ENCODE measurements at regions not wholly inside any gene's neighbourhood (a gene's known extent, or its start where the extent isn't known, plus 50 kb on each side); places are given as distances from the start of the nearest gene placed in this dataset.

DNA sequence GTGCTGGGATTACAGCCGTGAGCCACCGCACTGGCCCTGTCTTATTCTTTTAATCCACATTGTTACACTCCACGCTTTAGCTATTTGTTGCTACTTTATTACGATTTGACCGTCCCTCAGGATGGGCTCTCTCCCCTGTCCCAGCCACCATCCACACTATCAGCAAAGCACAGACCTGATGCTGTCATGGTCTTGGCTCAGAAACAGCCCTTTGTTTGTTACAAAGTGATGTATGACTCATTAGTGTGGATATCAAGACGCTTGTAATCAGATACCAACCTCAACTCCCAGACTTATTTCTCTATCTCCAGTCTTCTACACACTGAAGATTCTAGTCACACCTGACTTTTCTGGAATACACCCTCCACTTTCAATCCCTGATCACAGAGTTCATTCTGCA lies 84.6 kb upstream of the FREM2 start:
- no peak for DNase-seq (ENCODE audit: low spot score)
- Histone ChIP-seq H3K4me2 (ENCODE audit: insufficient read depth, low read length, poor library complexity, severe bottlenecking) (no peak overlapping the region), H2AK5ac (ENCODE audit: low read depth, low read length) (no peak overlapping the region), H2BK5ac (ENCODE audit: low read length) (no peak overlapping the region), H3K4ac (ENCODE audit: low read length) (no peak overlapping the region), H3K4me3 (ENCODE audit: low read length in 2 of 2) (no peak overlapping the region), H3K4me1 (ENCODE audit: control insufficient read depth in 2 of 2, insufficient read depth in 1 of 2, low read depth in 1 of 2, low read length in 2 of 2) (peaks cover 0 to 2% of the 10 kb centered on the region in 2 donors), H3K18ac (ENCODE audit: low read length) (no peak overlapping the region), H3K9ac (ENCODE audit: low read depth, low read length, poor library complexity) (no peak overlapping the region), H2AFZ (ENCODE audit: low read length) (no peak overlapping the region), H3K23ac (ENCODE audit: low read depth, low read length, poor library complexity) (no peak overlapping the region), H3K27ac (replicated peaks; ENCODE audit: low read length) (no peak overlapping the region), H4K8ac (ENCODE audit: low read depth, low read length) (no peak overlapping the region), H2BK12ac (ENCODE audit: low read length) (no peak overlapping the region), H2BK15ac (ENCODE audit: low read length) (no peak overlapping the region), H3K27me3 (ENCODE audit: control insufficient read depth in 3 of 3, insufficient read depth in 3 of 3, low read depth in 1 of 3, low read length in 3 of 3) (no peaks in the 10 kb centered on the region), H4K91ac (ENCODE audit: low read depth, low read length, poor library complexity) (no peak overlapping the region), H3K9me3 (replicated peaks in 1 of 2; ENCODE audit: control insufficient read depth in 2 of 2, insufficient read depth in 1 of 2, low read depth in 1 of 2, low read length in 2 of 2) (no peaks in the 10 kb centered on the region), H3K79me1 (ENCODE audit: low read depth, low read length) (no peaks in the 10 kb centered on the region), H3K14ac (ENCODE audit: low read length) (no peak overlapping the region), H2BK120ac (ENCODE audit: low read depth, low read length) (no peak overlapping the region), H3K36me3 (replicated peaks in 1 of 2; ENCODE audit: control insufficient read depth in 2 of 2, insufficient read depth in 2 of 2, low read length in 2 of 2) (no peaks in the 10 kb centered on the region)
- no CpG with 5 or more reads among the region's 6 CpGs for WGBS, 2 donors (ENCODE audit: extremely low coverage in 2 of 2, insufficient read length in 2 of 2, insufficient replicate concordance in 1 of 2)

DNA sequence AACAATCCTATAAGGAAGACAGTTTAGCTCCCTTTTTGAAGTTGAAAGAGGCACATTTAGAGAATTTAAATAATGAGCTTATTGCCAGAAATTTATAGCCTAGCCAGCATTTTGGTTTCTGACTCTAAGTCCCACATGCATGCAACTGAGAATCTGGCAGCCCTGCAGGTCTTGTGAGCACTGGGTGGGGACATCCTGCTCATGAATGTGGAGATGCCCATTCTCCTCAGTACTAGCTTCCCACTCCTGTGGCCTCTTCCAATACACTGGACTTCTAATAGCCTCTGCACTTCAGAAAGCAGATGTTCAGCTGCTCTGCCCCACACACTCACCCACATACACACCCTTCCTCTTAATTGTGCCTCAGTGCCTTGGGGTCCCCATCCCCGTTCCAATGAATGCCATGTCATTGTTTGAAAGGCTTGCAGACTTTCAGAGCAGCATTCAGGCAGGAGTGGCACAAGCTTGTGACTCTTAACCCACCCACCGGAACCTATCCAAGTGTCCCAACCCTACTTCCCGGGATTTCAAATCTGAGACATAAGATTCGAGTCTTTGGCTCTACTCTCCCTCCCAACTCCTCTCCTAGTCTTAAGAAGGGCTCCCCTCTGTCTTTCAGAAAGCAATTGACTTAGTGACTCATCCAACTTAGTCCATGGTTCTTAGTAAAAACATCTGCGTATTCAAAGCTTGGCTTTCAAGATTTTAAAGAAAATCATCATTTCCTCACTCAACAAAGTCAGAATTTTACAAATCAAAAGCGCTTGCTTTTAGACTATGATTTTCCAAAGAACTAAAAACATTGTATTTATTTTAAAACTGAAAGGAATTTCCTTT lies 80.0 kb upstream of the FREM2 start:
- Histone ChIP-seq H2BK12ac (ENCODE audit: low read length) (no peak overlapping the region), H2AFZ (ENCODE audit: low read length) (peak overlapping the region; percentile 2), H3K27me3 (ENCODE audit: control insufficient read depth in 3 of 3, insufficient read depth in 3 of 3, low read depth in 1 of 3, low read length in 3 of 3) (no peaks in the 10 kb centered on the region), H3K14ac (ENCODE audit: low read length) (no peak overlapping the region), H2AK5ac (ENCODE audit: low read depth, low read length) (no peak overlapping the region), H3K23ac (ENCODE audit: low read depth, low read length, poor library complexity) (no peak overlapping the region), H3K18ac (ENCODE audit: low read length) (peak overlapping the region; percentile 62), H2BK15ac (ENCODE audit: low read length) (no peak overlapping the region), H2BK120ac (ENCODE audit: low read depth, low read length) (no peak overlapping the region), H3K4me2 (ENCODE audit: insufficient read depth, low read length, poor library complexity, severe bottlenecking) (no peak overlapping the region), H3K4ac (ENCODE audit: low read length) (no peak overlapping the region), H3K36me3 (replicated peaks in 1 of 2; ENCODE audit: control insufficient read depth in 2 of 2, insufficient read depth in 2 of 2, low read length in 2 of 2) (no peaks in the 10 kb centered on the region), H3K4me1 (ENCODE audit: control insufficient read depth in 2 of 2, insufficient read depth in 1 of 2, low read depth in 1 of 2, low read length in 2 of 2) (peaks cover 2 to 7% of the 10 kb centered on the region in 2 donors), H3K27ac (replicated peaks; ENCODE audit: low read length) (no peak overlapping the region), H3K79me1 (ENCODE audit: low read depth, low read length) (no peaks in the 10 kb centered on the region), H4K8ac (ENCODE audit: low read depth, low read length) (no peak overlapping the region), H2BK5ac (ENCODE audit: low read length) (peak overlapping the region; percentile 27), H4K91ac (ENCODE audit: low read depth, low read length, poor library complexity) (no peak overlapping the region), H3K4me3 (ENCODE audit: low read length in 2 of 2) (no peak overlapping the region), H3K9ac (ENCODE audit: low read depth, low read length, poor library complexity) (no peak overlapping the region), H3K9me3 (replicated peaks in 1 of 2; ENCODE audit: control insufficient read depth in 2 of 2, insufficient read depth in 1 of 2, low read depth in 1 of 2, low read length in 2 of 2) (no peaks in the 10 kb centered on the region)
- WGBS, 2 donors (ENCODE audit: extremely low coverage in 2 of 2, insufficient read length in 2 of 2, insufficient replicate concordance in 1 of 2), result no CpG with 5 or more reads among the region's 6 CpGs
- DNase-seq (ENCODE audit: low spot score), result no peak

DNA sequence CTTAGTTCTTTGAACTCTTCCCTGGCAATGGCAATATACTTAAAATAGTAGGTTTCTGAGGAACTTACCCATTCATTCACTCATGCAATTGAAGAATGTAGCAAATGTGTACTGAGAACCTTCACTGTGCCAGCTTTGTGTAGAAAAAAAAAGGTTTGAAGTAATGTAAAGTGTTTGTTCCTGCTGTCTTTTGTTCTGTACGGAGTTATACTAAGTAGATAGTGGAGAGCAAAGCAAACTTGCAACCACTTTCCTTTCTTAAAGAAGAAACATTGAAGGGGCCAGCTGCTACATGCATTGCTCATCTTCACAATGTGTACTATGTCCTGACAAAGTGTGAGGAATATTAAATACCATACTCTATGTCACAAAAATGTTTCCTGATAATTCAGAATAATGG lies 68.9 kb upstream of the FREM2 start:
- Histone ChIP-seq H3K4ac (ENCODE audit: low read length) (no peak overlapping the region), H2BK15ac (ENCODE audit: low read length) (no peak overlapping the region), H2BK5ac (ENCODE audit: low read length) (no peak overlapping the region), H3K9me3 (replicated peaks in 1 of 2; ENCODE audit: control insufficient read depth in 2 of 2, insufficient read depth in 1 of 2, low read depth in 1 of 2, low read length in 2 of 2) (no peaks in the 10 kb centered on the region), H2AFZ (ENCODE audit: low read length) (no peak overlapping the region), H3K4me2 (ENCODE audit: insufficient read depth, low read length, poor library complexity, severe bottlenecking) (no peak overlapping the region), H3K23ac (ENCODE audit: low read depth, low read length, poor library complexity) (no peak overlapping the region), H3K27me3 (ENCODE audit: control insufficient read depth in 3 of 3, insufficient read depth in 3 of 3, low read depth in 1 of 3, low read length in 3 of 3) (no peaks in the 10 kb centered on the region), H3K36me3 (replicated peaks in 1 of 2; ENCODE audit: control insufficient read depth in 2 of 2, insufficient read depth in 2 of 2, low read length in 2 of 2) (no peaks in the 10 kb centered on the region), H2AK5ac (ENCODE audit: low read depth, low read length) (no peak overlapping the region), H2BK120ac (ENCODE audit: low read depth, low read length) (no peak overlapping the region), H3K27ac (replicated peaks; ENCODE audit: low read length) (no peak overlapping the region), H3K14ac (ENCODE audit: low read length) (no peak overlapping the region), H4K8ac (ENCODE audit: low read depth, low read length) (no peak overlapping the region), H3K9ac (ENCODE audit: low read depth, low read length, poor library complexity) (no peak overlapping the region), H2BK12ac (ENCODE audit: low read length) (no peak overlapping the region), H3K4me1 (ENCODE audit: control insufficient read depth in 2 of 2, insufficient read depth in 1 of 2, low read depth in 1 of 2, low read length in 2 of 2) (peaks cover 0 to 4% of the 10 kb centered on the region in 2 donors), H3K79me1 (ENCODE audit: low read depth, low read length) (no peaks in the 10 kb centered on the region), H3K18ac (ENCODE audit: low read length) (no peak overlapping the region), H3K4me3 (ENCODE audit: low read length in 2 of 2) (no peak overlapping the region), H4K91ac (ENCODE audit: low read depth, low read length, poor library complexity) (no peak overlapping the region)
- DNase-seq (ENCODE audit: low spot score), result no peak
- WGBS, 2 donors (ENCODE audit: extremely low coverage in 2 of 2, insufficient read length in 2 of 2, insufficient replicate concordance in 1 of 2), result no CpG with 5 or more reads among the region's 1 CpG

DNA sequence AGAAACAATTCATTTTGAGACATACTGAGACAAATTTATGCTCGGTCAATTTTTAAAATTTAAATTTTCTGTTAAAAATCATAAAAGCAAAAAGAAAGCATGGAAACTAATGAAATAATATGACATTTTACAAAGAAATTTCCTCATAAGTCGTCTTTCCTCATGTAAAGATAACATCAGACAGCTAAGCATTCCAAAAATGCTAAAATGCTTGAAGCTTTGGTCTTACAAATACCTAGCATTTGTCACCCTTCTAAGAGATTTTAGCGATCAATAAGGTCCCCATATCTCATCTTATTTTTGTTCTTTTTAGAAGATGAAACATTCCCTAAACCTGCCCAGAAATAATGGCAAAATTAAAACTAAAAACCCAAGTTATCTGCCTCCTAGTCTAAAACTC lies 68.5 kb upstream of the FREM2 start:
- H3K27ac ChIP-seq (replicated peaks; ENCODE audit: low read length), result no peak overlapping the region
- H3K9me3 ChIP-seq (replicated peaks in 1 of 2; ENCODE audit: control insufficient read depth in 2 of 2, insufficient read depth in 1 of 2, low read depth in 1 of 2, low read length in 2 of 2), result no peaks in the 10 kb centered on the region
- no peak overlapping the region for H3K9ac ChIP-seq (ENCODE audit: low read depth, low read length, poor library complexity)
- no peak overlapping the region for H3K14ac ChIP-seq (ENCODE audit: low read length)
- DNase-seq (ENCODE audit: low spot score), result no peak
- H3K36me3 ChIP-seq (replicated peaks in 1 of 2; ENCODE audit: control insufficient read depth in 2 of 2, insufficient read depth in 2 of 2, low read length in 2 of 2), result no peaks in the 10 kb centered on the region
- H3K18ac ChIP-seq (ENCODE audit: low read length), result no peak overlapping the region
- H2BK15ac ChIP-seq (ENCODE audit: low read length), result no peak overlapping the region
- no peaks in the 10 kb centered on the region for H3K27me3 ChIP-seq (ENCODE audit: control insufficient read depth in 3 of 3, insufficient read depth in 3 of 3, low read depth in 1 of 3, low read length in 3 of 3)
- H3K23ac ChIP-seq (ENCODE audit: low read depth, low read length, poor library complexity), result no peak overlapping the region
- no peak overlapping the region for H4K91ac ChIP-seq (ENCODE audit: low read depth, low read length, poor library complexity)
- H3K4me1 ChIP-seq (ENCODE audit: control insufficient read depth in 2 of 2, insufficient read depth in 1 of 2, low read depth in 1 of 2, low read length in 2 of 2), result peaks cover 0 to 4% of the 10 kb centered on the region in 2 donors
- no peak overlapping the region for H4K8ac ChIP-seq (ENCODE audit: low read depth, low read length)
- no CpG with 5 or more reads among the region's 3 CpGs for WGBS, 2 donors (ENCODE audit: extremely low coverage in 2 of 2, insufficient read length in 2 of 2, insufficient replicate concordance in 1 of 2)
- H3K79me1 ChIP-seq (ENCODE audit: low read depth, low read length), result no peaks in the 10 kb centered on the region
- H3K4ac ChIP-seq (ENCODE audit: low read length), result no peak overlapping the region
- no peak overlapping the region for H2BK5ac ChIP-seq (ENCODE audit: low read length)
- no peak overlapping the region for H3K4me2 ChIP-seq (ENCODE audit: insufficient read depth, low read length, poor library complexity, severe bottlenecking)
- no peak overlapping the region for H2AFZ ChIP-seq (ENCODE audit: low read length)
- no peak overlapping the region for H2BK120ac ChIP-seq (ENCODE audit: low read depth, low read length)
- H2BK12ac ChIP-seq (ENCODE audit: low read length), result no peak overlapping the region
- no peak overlapping the region for H3K4me3 ChIP-seq (ENCODE audit: low read length in 2 of 2)
- no peak overlapping the region for H2AK5ac ChIP-seq (ENCODE audit: low read depth, low read length)

Measured in neuronal stem cell (in vitro differentiated cells).